Islet of Langerhans (tissue), 1 donor: ENCODE measurements at regions not wholly inside any gene's neighbourhood (a gene's known extent, or its start where the extent isn't known, plus 50 kb on each side); places are given as distances from the start of the nearest gene placed in this dataset.
"Not testable (repeated sequence)": the region's sequence is repeated elsewhere in the genome, so short reads cannot be mapped to it uniquely, and the experiment has no call there.

Experiments used
- FAIRE-seq: peaks from one replicate; lab custom pipeline; 2011; peaks lifted over from hg19 to GRCh38; lab: Jason Lieb, UNC

DNA sequence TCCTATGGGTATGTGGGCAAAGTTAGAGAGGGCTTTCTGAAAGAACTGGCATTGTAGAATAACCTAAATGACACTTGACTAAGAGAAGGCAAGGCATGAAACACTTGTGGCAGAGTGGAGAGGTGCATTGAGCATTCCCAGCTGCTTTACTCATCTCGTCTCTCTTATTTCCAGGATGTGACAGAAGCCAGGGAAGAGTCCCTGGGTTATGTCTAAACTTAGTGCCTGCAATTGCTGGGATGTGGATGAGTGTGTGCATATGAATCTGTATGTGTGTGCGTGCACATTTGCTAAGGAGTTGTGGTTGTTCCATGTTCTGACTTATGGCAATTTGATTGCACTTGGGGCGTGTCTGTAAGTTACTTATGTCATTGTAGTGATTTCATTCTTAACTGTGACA, 1326.5 kb upstream of the B3GALT2 start:
- FAIRE-seq: no peak

DNA sequence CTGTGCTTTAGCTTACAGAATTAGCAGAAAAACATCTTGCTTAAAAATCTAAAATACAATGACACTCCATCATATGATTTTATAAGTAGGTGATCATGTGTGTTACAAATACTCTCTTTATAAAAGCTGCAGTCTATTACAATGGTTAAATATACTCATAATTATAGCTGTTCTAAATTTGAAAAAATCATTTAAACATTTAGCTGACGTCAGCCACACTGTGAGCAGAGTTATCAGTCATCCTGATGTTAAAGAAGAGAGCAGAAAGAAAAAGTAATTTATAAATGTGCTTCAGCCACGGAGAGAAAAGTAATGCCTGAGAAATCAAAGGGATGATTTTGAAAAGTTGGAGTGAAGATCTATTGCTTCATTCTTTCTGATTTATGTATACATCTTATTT, 1325.9 kb upstream of the B3GALT2 start:
- no peak for FAIRE-seq

GRCh38 chr1:194503209-194503608, 1316.8 kb upstream of the B3GALT2 start:
- FAIRE-seq: no peak

GRCh38 chr1:194495434-194495833, 1309.0 kb upstream of the B3GALT2 start:
- no peak for FAIRE-seq

DNA sequence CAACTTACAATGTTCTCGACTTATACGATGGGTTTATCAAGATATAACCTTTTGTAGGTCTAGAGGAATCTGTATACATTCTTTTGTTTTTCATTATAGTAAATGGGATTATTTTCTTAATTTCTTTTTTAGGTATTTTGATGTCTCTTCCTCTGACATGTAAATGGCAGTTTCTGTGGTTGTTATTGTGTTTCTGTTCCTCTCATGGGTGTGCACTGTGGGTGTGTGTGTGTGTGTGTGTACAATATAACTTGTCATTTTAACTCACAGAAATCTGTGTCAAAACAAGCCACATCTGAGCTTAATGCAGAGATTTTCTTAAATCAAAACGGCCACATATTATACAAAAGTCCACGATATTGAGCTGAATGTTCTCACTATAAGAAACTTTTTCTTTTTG, 1300.8 kb upstream of the B3GALT2 start:
- FAIRE-seq: no peak

- FAIRE-seq: no peak
Observed at GRCh38 chr1:194485432-194485831, 1299.0 kb upstream of the B3GALT2 start.

DNA sequence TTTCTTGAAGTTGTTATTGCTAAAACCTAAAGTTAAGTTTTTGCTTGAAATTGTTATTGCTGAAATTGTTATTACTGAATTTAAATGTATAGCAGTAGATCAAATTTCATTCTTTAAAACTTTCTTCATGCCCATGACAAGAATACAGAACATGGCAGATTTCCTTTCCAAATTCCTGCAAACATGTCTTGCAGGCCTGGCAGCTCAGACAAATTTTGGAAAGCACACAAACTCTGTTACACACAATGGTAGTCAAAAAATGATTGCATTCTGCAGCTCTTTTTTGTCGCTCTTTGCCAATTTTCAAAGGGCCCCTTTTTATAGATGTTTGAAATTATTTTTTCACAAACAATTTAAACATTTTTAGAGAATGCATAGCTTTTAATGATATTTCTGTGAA, 1292.3 kb upstream of the B3GALT2 start:
- no peak for FAIRE-seq

- FAIRE-seq: no peak
Observed at GRCh38 chr1:194477908-194478307, 1291.5 kb upstream of the B3GALT2 start.

- no peak for FAIRE-seq
Observed at GRCh38 chr1:194476872-194477271, 1290.5 kb upstream of the B3GALT2 start.

GRCh38 chr1:194476351-194476750, 1289.9 kb upstream of the B3GALT2 start:
- no peak for FAIRE-seq

DNA sequence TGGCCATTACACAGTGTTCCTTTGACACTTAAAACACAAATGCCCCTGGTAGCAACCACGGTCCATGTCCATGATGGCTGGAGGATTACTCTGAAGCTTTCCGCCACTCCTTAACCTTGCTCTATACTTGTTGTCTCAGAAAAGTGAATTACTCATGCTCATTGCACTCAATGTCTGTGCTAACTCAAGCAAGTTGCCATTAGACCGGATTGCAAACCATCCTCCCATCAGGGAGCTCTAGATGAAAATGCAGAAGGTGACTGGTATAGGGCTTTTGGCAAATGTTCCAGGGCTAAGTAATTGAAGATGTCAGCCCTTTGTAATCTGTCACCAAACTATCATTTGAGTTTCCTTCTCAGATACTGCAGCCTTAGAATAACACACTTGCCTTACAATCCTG, 1288.3 kb upstream of the B3GALT2 start:
- FAIRE-seq: no peak

GRCh38 chr1:194473766-194474165, 1287.4 kb upstream of the B3GALT2 start:
- no peak for FAIRE-seq

- FAIRE-seq: no peak
Observed at GRCh38 chr1:194469282-194469681, 1282.9 kb upstream of the B3GALT2 start.

- no peak for FAIRE-seq
Observed at GRCh38 chr1:194466706-194467105, 1280.3 kb upstream of the B3GALT2 start.

DNA sequence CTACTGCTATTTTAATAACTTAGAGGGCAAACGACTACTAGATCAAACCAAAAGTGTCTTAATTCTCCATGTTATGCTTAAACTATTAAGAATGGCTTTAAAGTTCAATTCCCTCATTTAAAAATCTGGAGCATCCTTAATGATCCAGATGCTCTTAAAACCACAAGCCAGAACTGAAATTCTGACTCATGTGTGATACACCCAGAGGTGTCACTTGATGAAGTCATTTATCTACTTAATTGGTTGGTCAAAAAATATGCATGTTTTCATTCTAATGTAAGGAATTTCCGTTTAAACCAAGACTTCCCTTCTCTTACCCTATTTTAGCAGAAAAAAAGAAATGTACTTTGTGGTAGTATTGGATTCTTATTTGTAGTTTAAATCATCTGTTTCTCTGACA, 1261.2 kb upstream of the B3GALT2 start:
- FAIRE-seq: no peak

GRCh38 chr1:194445244-194445643, 1258.8 kb upstream of the B3GALT2 start:
- FAIRE-seq: no peak

DNA sequence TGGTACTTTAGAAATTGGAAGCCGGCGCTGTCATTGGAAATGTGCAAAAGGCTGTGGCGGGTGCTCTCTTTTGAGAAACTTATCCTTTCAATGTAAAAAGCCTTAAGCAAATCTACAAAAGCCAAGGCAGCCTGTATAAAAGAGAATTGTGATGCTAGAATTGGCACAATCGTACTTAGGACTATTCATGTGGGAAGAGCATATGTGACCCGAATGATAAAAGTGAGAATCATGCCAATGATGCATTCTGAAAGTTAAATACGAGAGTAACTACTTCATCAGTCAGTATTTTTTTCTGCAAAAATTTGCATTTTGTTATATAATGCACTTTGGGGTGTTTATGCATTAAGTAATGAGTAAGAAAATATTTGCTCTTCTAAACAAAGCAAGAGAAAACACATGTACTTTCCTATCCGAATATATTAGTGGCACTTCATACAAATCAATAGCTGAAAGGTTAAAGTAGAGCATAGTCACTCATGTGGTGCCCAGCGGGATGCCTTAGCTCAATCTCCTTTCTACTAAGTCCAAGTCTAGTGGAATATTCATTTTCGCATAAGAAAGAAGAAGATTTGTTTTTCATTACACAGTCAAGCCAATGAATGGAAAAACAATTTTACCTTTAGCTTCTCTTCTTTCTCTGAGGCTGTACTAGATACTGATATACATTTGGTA, 1256.6 kb upstream of the B3GALT2 start:
- no peak for FAIRE-seq

- no peak for FAIRE-seq
Observed at GRCh38 chr1:194437135-194437534, 1250.7 kb upstream of the B3GALT2 start.

GRCh38 chr1:194431121-194431520, 1244.7 kb upstream of the B3GALT2 start:
- no peak for FAIRE-seq

DNA sequence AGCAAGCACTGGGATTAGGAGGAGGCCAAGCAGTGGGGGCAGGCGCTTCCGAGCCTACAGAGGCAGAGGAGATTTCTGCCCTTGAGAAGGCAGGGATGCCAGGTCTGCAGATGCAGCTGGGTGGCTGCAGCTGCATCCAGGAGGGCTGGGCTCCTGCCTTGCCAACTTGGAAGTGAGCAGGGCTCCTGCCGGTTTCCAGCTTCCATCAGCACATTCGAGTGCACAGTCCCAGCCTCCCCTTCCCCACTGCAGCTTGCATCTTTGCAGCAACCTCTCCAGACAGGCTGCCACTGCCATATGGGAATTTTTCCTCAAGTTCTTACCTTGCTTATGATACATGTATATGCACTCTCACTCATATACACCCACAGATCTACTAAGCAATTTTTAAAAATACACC, 1234.3 kb upstream of the B3GALT2 start:
- FAIRE-seq: no peak

GRCh38 chr1:194419721-194420120, 1233.3 kb upstream of the B3GALT2 start:
- no peak for FAIRE-seq

DNA sequence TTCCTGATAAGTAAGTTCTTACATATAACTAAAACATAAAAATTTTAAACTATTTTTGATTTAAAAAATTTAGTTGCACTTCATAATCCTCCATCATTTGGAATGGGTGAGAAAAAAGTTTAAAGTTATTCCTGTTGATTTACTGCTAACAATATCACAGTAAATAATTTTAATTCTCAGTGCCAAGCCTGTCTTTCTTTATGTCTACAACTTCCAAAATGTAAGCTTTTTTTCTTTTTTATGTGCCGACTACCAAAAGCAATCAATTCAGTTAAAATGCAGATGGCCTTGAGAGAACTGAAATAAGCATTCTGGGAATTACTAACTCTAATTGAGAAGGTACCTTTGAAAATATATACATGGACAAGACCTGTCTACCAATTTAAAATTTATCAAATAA, 1224.3 kb upstream of the B3GALT2 start:
- FAIRE-seq: no peak

DNA sequence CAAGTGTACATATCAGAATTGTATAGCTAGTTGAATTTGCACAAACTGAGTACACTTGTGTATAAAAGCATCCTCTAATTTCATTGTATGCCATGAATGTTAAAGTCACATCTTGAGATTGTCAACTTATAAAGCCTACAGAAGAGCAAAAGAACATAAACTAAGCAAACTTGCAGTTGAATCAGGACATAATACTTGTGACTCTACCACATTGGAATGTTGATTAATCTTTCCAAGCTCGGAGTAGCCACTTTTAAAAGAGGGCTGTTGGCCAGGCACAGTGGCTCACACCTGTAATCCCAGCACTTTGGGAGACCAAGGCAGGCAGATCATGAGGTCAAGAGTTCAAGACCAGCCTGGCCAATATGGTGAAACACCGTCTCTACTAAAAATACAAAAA, 1220.8 kb upstream of the B3GALT2 start:
- not testable (repeated sequence) for FAIRE-seq

DNA sequence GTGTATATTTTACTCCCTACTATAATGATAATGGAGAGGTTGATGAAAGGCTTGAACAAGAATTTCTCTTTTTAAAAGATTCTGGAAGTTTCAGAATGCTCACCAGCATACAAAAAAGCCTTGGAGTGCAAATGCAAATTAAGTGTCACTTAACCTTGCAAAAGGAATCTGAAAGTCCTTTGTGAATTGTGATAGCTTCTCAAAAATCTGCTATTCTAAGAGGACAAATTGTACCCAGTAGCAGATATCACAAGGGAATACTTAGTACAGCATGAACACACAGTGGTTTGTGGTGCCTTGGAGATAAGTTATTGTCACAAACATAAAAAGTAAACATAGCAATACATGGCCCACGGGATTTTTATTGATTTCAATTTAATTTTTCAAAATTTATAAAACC, 1208.3 kb upstream of the B3GALT2 start:
- no peak for FAIRE-seq

DNA sequence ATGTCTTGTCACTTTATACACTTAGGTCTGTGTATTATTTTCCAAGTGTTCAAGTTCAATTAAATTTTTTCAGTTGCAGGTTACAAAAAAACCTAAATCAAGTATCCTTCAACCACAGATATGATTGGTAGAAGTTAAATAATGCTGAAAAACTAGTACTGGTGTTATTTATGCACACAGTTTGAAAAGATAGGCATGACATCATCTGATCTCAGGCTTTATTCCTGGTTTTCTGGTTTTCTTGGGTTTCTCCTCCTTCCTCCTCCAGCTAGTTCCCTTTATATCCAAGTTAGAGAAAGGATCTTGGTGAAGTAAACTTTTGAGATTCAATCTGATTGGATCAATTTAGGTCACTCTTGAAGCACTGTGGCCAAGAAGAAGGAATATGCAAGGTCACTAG, 1201.1 kb upstream of the B3GALT2 start:
- FAIRE-seq: no peak
